Subcutaneous abdominal adipose tissue (tissue), 5 donors: ENCODE measurements at regions not wholly inside any gene's neighbourhood (a gene's known extent, or its start where the extent isn't known, plus 50 kb on each side); places are given as distances from the start of the nearest gene placed in this dataset.
"Not testable (repeated sequence)": the region's sequence is repeated elsewhere in the genome, so short reads cannot be mapped to it uniquely, and the experiment has no call there.

Experiments
- H3K27ac ChIP-seq: one replicate; pipeline ENCODE4 v1.7.0; 2013; ENCODE audit warnings: low read depth, mild to moderate bottlenecking, inconsistent platforms, low read length, moderate library complexity
- H3K27me3 ChIP-seq, 5 donors: one replicate each; pipeline ENCODE4 v1.7.0; 2013; ENCODE audit warnings: low read length in 5 of 5, inconsistent platforms in 1 of 5; ENCODE audit not compliant: control insufficient read depth in 5 of 5, insufficient read depth in 4 of 5
- H3K36me3 ChIP-seq, 5 donors: one replicate each; pipeline ENCODE4 v1.7.0; 2013; ENCODE audit warnings: low read length in 5 of 5; ENCODE audit not compliant: control insufficient read depth in 5 of 5, insufficient read depth in 5 of 5
- H3K4me1 ChIP-seq, 5 donors: one replicate each; pipeline ENCODE4 v1.7.0; 2013; ENCODE audit warnings: low read length in 5 of 5, mild to moderate bottlenecking in 3 of 5, moderate library complexity in 1 of 5; ENCODE audit not compliant: control insufficient read depth in 5 of 5, insufficient read depth in 5 of 5
- H3K4me3 ChIP-seq, 5 donors: one replicate each; pipeline ENCODE4 v1.7.0; 2013; ENCODE audit warnings: low read length in 5 of 5, low read depth in 1 of 5
- H3K9ac ChIP-seq, 5 donors: one replicate each; pipeline ENCODE4 v1.7.0; 2013; ENCODE audit warnings: low read length in 5 of 5, mild to moderate bottlenecking in 4 of 5, moderate library complexity in 3 of 5
- H3K9me3 ChIP-seq, 5 donors: one replicate each; pipeline ENCODE4 v1.7.0; 2013; ENCODE audit warnings: low read length in 5 of 5; ENCODE audit not compliant: control insufficient read depth in 5 of 5
- donor health status: healthy.
- donor health status: healthy.
- donor health status: healthy.
- donor health status: healthy.
- donor health status: healthy.

DNA sequence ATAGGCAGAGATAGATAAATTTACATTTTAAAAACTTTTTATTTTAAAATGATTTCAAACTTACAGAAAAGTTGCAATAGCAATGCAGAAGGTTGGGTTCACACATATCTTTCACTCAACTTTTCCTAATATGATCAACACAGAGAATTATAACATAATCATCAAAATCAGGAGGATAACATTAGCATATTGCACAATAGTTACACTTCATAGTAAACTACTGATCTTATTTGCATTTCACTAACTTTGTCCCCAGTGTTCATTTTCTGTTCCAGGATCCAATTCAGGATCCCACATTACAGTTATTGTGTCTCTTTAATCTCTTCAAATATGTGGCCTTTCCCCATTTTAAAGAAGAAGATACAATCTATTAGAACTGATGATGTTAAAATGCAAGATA lies 115.4 kb upstream of the ETV6 start:
- no peak overlapping the region for H3K4me3 ChIP-seq
- no peaks in the 10 kb centered on the region for H3K36me3 ChIP-seq
- no peaks in the 10 kb centered on the region for H3K4me1 ChIP-seq
- no peak overlapping the region for H3K9ac ChIP-seq
- H3K9me3 ChIP-seq: no peaks in the 10 kb centered on the region
- no peak overlapping the region for H3K27ac ChIP-seq
- no peaks in the 10 kb centered on the region for H3K27me3 ChIP-seq

GRCh38 chr12:11535127-11535526 lies 114.3 kb upstream of the ETV6 start:
- H3K9ac ChIP-seq: no peak overlapping the region

DNA sequence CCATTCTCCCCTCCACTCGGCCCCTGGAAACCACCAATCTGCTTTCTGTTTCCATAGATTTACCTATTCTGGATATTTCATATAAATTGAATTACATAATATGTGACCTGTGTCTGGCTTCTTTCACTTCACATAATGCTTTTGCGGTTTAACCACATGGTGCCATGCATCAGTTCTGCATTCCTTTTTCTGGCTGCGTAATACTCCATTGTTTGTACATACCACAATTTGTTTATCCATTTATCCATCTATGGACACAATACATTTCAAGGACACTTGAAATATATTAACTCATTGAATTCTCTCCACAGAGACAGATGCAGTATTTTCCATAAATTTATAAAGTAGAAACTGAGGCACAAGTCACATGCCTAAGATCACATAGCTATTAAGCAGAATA lies 110.3 kb upstream of the ETV6 start:
- Histone ChIP-seq H3K36me3 (no peaks in the 10 kb centered on the region), H3K4me1 (no peaks in the 10 kb centered on the region), H3K27me3 (no peaks in the 10 kb centered on the region), H3K4me3 (no peak overlapping the region), H3K27ac (no peak overlapping the region), H3K9me3 (no peaks in the 10 kb centered on the region), H3K9ac (no peak overlapping the region)

More at GRCh38 chr12:11535127-11535526, 114.3 kb upstream of the ETV6 start:
- H3K9me3 ChIP-seq: no peaks in the 10 kb centered on the region
- H3K4me3 ChIP-seq: no peak overlapping the region
- no peaks in the 10 kb centered on the region for H3K27me3 ChIP-seq
- no peak overlapping the region for H3K27ac ChIP-seq
- no peaks in the 10 kb centered on the region for H3K36me3 ChIP-seq
- H3K4me1 ChIP-seq: no peaks in the 10 kb centered on the region

GRCh38 chr12:11540156-11540555 lies 109.3 kb upstream of the ETV6 start:
- H3K9ac ChIP-seq: no peak overlapping the region
- no peaks in the 10 kb centered on the region for H3K9me3 ChIP-seq
- no peaks in the 10 kb centered on the region for H3K36me3 ChIP-seq
- H3K4me3 ChIP-seq: no peak overlapping the region
- no peaks in the 10 kb centered on the region for H3K27me3 ChIP-seq
- no peak overlapping the region for H3K27ac ChIP-seq
- peaks cover 0 to under 1% (median 0%) of the 10 kb centered on the region in 5 donors for H3K4me1 ChIP-seq

DNA sequence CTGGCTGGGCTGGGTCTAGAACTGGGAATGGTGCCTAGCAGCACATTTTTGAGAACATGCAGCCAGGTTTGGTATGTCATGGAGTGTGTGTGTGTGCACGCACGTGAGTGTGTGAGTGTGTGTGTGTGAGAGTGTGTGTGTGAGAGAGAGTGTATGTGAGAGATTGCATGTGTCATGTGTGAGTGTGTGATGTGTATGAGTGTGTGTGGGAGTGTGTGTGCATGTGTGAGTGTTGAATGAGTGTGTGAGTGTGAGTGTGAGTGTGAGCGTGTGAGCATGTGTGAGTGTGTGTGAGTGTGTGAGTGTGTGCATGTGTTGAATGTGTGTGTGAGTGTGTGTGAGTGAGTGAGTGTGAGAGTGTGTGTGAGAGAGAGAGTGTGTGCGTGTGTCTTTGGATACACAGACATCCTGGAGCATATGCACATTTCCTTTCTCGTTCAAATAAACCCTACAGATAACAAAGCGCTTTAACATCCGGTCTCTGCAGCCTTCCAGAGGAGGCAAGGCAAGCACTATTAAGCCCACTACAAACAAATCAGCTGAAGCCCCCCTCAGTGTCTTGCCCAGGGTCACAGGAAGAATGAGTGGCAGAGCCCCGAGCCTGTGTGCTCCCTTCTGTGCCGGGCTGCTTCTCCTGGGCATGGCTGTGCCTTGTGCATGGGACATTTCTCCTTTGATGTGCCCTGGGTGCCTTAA lies 108.7 kb upstream of the ETV6 start:
- H3K4me1 ChIP-seq: peaks cover 0 to 7% (median 5%) of the 10 kb centered on the region in 5 donors
- no peak overlapping the region for H3K4me3 ChIP-seq
- no peak overlapping the region for H3K9ac ChIP-seq
- no peaks in the 10 kb centered on the region for H3K27me3 ChIP-seq
- H3K9me3 ChIP-seq: no peaks in the 10 kb centered on the region
- H3K36me3 ChIP-seq: no peaks in the 10 kb centered on the region
- H3K27ac ChIP-seq: no peak overlapping the region

DNA sequence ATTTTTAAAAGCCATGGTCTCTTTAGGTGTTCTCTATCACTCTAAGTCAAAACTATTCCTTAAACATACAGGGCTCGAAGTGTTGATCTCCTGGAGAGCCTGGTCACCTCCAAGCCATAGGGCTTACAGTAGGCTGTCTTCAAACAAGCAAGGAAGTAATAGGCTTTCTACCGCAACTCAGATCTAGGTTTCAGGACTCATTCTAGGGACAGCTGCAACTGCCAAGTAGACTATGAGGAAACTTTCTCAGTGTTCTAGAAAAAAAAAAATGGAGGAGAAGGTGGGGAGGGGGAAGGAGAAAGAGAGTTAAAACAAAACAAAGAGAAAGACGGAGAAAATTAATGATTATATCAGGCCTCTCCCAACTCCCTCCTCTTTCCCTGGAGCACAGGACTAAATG lies 106.9 kb upstream of the ETV6 start:
- no peaks in the 10 kb centered on the region for H3K27me3 ChIP-seq
- H3K4me3 ChIP-seq: no peak overlapping the region
- H3K4me1 ChIP-seq: peaks cover 3 to 24% (median 9%) of the 10 kb centered on the region in 5 donors
- H3K9ac ChIP-seq: no peak overlapping the region
- H3K9me3 ChIP-seq: no peaks in the 10 kb centered on the region
- no peaks in the 10 kb centered on the region for H3K36me3 ChIP-seq
- no peak overlapping the region for H3K27ac ChIP-seq

DNA sequence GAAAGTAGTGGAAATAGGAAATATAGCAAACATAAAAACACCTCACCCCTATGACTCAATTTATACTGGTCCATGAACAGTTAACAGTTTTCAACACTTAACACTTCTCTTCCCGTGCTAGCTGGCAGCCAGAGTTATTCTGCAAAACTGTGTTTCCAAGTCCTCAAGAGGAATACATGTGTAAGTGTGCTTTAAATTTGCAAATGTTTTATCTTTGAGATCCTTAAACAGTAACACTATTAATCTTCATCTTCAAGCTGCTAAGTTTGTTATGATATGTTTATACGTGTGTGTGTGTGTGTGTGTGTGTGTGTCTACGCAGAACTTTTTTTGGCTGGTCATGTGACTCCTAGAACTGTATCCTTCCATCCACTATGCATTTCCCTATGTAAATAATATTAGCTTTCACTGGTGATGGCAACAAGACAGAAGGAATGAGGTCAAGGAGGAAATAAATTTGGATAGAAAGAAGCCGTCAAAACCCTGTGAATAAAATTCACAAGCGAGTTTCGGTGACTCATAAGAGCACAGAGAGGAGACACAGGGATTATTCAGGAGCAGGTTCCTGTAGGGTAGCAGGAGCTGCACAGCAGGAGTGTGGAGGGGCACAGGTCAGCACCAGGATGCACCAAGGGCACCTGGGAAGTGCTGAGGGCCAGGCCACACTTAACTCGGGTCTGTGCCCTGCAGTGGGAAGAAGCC lies 105.9 kb upstream of the ETV6 start:
- Histone ChIP-seq H3K9me3 (no peaks in the 10 kb centered on the region), H3K9ac (no peak overlapping the region), H3K27me3 (no peaks in the 10 kb centered on the region), H3K4me1 (peaks cover 3 to 24% (median 9%) of the 10 kb centered on the region in 5 donors), H3K27ac (no peak overlapping the region), H3K4me3 (no peak overlapping the region), H3K36me3 (no peaks in the 10 kb centered on the region)

- H3K27me3 ChIP-seq: no peaks in the 10 kb centered on the region
- H3K4me1 ChIP-seq: peaks cover 3 to 24% (median 9%) of the 10 kb centered on the region in 5 donors
- H3K9me3 ChIP-seq: no peaks in the 10 kb centered on the region
- no peak overlapping the region for H3K9ac ChIP-seq
- no peak overlapping the region for H3K27ac ChIP-seq
- H3K4me3 ChIP-seq: no peak overlapping the region
- no peaks in the 10 kb centered on the region for H3K36me3 ChIP-seq
Measured at GRCh38 chr12:11545484-11546330, 103.8 kb upstream of the ETV6 start.

DNA sequence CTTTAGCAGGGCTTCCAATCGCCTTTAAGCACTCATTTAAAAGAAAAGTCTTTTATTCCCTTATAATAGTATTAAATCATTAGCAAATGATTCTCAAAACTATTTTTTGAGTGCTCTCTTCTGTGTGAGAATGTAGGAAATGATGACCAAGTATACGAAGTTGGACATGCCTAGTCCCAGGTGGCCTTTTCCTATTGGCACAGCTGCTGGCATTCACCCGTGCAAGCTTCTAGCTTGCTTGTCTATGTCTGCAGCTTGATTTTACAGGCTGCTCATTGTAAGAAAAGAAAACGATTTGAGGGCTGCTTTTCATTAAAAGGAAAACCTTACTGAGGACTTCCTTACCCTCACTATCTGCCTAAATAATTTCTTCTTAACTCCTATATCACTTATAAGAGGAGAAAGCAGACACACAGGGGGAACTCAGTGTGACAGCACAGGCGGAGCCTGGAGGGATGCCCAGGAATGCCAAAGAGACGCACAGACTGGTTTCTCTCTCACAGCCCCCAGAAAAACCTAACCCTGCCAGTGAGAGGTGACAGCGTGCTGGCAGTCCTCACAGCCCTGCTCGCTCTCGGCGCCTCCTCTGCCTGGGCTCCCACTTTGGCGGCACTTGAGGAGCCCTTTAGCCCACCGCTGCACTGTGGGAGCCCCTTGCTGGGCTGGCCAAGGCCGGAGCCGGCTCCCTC lies 102.7 kb upstream of the ETV6 start:
- not testable (repeated sequence) for H3K27me3 ChIP-seq, H3K9me3 ChIP-seq, H3K36me3 ChIP-seq, H3K27ac ChIP-seq
- peak overlapping the region in 1 of 5 donors; percentile 58 for H3K4me3 ChIP-seq
- H3K4me1 ChIP-seq: peaks cover 3 to 24% (median 9%) of the 10 kb centered on the region in 5 donors
- peak overlapping the region in 1 of 5 donors; percentile 24 for H3K9ac ChIP-seq
